ENCODE measurements at regions not wholly inside any gene's neighbourhood (a gene's known extent, or its start where the extent isn't known, plus 50 kb on each side); places are given as distances from the start of the nearest gene placed in this dataset.

GRCh38 chr22:46049726-46050450 lies 72.9 kb upstream of the WNT7B start:
- H3K9me3 Mint-ChIP-seq (ENCODE audit: low read depth, unreplicated experiment), result no peaks in the 10 kb centered on the region
- BruUV-seq (replicated peaks), result no TSS peak
- no peaks in the 10 kb centered on the region for H3K27me3 Mint-ChIP-seq (ENCODE audit: unreplicated experiment)
- H3K4me3 Mint-ChIP-seq (ENCODE audit: low read depth, unreplicated experiment), result no peak overlapping the region
- intact Hi-C loops (cut with micrococcal nuclease; ENCODE audit: unreplicated experiment), result loop anchor here (10.0 kb wide), 1 partner anchor 55 kb away; no protein-coding TSS in a partner anchor
- CTCF ChIA-PET, result no interaction called here
- TF ChIP-seq CTCF (IDR thresholded peaks at IDR 0.05; ENCODE audit: unreplicated experiment), result no peak
- H3K36me3 Mint-ChIP-seq (ENCODE audit: insufficient read depth, unreplicated experiment), result peaks cover 30% of the 10 kb centered on the region
- no peak overlapping the region for H3K27ac Mint-ChIP-seq (ENCODE audit: unreplicated experiment)
- H3K4me1 Mint-ChIP-seq (ENCODE audit: low read depth, unreplicated experiment), result peaks cover 13% of the 10 kb centered on the region
- no peak for DNase-seq

- no peak for DNase-seq
- CTCF ChIA-PET, result no interaction called here
Observed at GRCh38 chr22:46050451-46050845, 73.5 kb upstream of the WNT7B start.

GRCh38 chr22:46050916-46051614 lies 74.1 kb upstream of the WNT7B start:
- H3K36me3 Mint-ChIP-seq (ENCODE audit: insufficient read depth, unreplicated experiment), result peaks cover 26% of the 10 kb centered on the region
- no peaks in the 10 kb centered on the region for H3K9me3 Mint-ChIP-seq (ENCODE audit: low read depth, unreplicated experiment)
- H3K27ac Mint-ChIP-seq (ENCODE audit: unreplicated experiment), result no peak overlapping the region
- H3K4me1 Mint-ChIP-seq (ENCODE audit: low read depth, unreplicated experiment), result peaks cover 13% of the 10 kb centered on the region
- H3K27me3 Mint-ChIP-seq (ENCODE audit: unreplicated experiment), result no peaks in the 10 kb centered on the region
- CTCF ChIA-PET, result no interaction called here
- intact Hi-C loops (cut with micrococcal nuclease; ENCODE audit: unreplicated experiment), result loop anchor here (10.0 kb wide), 1 partner anchor 54 kb away; no protein-coding TSS in a partner anchor
- TF ChIP-seq CTCF (IDR thresholded peaks at IDR 0.05; ENCODE audit: unreplicated experiment), result no peak
- H3K4me3 Mint-ChIP-seq (ENCODE audit: low read depth, unreplicated experiment), result no peak overlapping the region
- no TSS peak for BruUV-seq (replicated peaks)
- DNase-seq, result no peak

More at GRCh38 chr22:46050451-46050845, 73.5 kb upstream of the WNT7B start:
- Mint-ChIP-seq H3K4me1 (ENCODE audit: low read depth, unreplicated experiment) (peaks cover 13% of the 10 kb centered on the region), H3K36me3 (ENCODE audit: insufficient read depth, unreplicated experiment) (peaks cover 26% of the 10 kb centered on the region), H3K27me3 (ENCODE audit: unreplicated experiment) (no peaks in the 10 kb centered on the region), H3K9me3 (ENCODE audit: low read depth, unreplicated experiment) (no peaks in the 10 kb centered on the region), H3K4me3 (ENCODE audit: low read depth, unreplicated experiment) (no peak overlapping the region), H3K27ac (ENCODE audit: unreplicated experiment) (no peak overlapping the region)
- intact Hi-C loops (cut with micrococcal nuclease; ENCODE audit: unreplicated experiment), result loop anchor here (10.0 kb wide), 1 partner anchor 54 kb away; no protein-coding TSS in a partner anchor
- TF ChIP-seq CTCF (IDR thresholded peaks at IDR 0.05; ENCODE audit: unreplicated experiment), result no peak
- no TSS peak for BruUV-seq (replicated peaks)

- intact Hi-C loops (cut with micrococcal nuclease; ENCODE audit: unreplicated experiment), result loop anchor here (10.0 kb wide), 1 partner anchor 53 kb away; no protein-coding TSS in a partner anchor
- CTCF ChIA-PET, result no interaction called here
- Mint-ChIP-seq H3K27me3 (ENCODE audit: unreplicated experiment) (no peaks in the 10 kb centered on the region), H3K9me3 (ENCODE audit: low read depth, unreplicated experiment) (no peaks in the 10 kb centered on the region), H3K4me3 (ENCODE audit: low read depth, unreplicated experiment) (no peak overlapping the region), H3K4me1 (ENCODE audit: low read depth, unreplicated experiment) (peaks cover 13% of the 10 kb centered on the region), H3K36me3 (ENCODE audit: insufficient read depth, unreplicated experiment) (peaks cover 26% of the 10 kb centered on the region), H3K27ac (ENCODE audit: unreplicated experiment) (no peak overlapping the region)
- no TSS peak for BruUV-seq (replicated peaks)
- DNase-seq, result no peak
- no peak for TF ChIP-seq CTCF (IDR thresholded peaks at IDR 0.05; ENCODE audit: unreplicated experiment)
Observed at GRCh38 chr22:46051646-46052045, 74.7 kb upstream of the WNT7B start.

Measured in Calu3 (cell line).